ENCODE measurements at regions not wholly inside any gene's neighbourhood (a gene's known extent, or its start where the extent isn't known, plus 50 kb on each side); places are given as distances from the start of the nearest gene placed in this dataset.

GRCh38 chr11:69357458-69358397 lies 63.8 kb downstream of the MYEOV start:
- no peak overlapping the region for H3K4me3 ChIP-seq (ENCODE audit: low read depth, low read length)
- no peak for TF ChIP-seq CTCF (IDR thresholded peaks at IDR 0.05; ENCODE audit: low read depth, low read length)
- no peak for DNase-seq (ENCODE audit: low read depth, low spot score)
- in situ Hi-C loops (cut with HindIII; ENCODE audit: low sequenced_read_pairs), result no loop called here

DNA sequence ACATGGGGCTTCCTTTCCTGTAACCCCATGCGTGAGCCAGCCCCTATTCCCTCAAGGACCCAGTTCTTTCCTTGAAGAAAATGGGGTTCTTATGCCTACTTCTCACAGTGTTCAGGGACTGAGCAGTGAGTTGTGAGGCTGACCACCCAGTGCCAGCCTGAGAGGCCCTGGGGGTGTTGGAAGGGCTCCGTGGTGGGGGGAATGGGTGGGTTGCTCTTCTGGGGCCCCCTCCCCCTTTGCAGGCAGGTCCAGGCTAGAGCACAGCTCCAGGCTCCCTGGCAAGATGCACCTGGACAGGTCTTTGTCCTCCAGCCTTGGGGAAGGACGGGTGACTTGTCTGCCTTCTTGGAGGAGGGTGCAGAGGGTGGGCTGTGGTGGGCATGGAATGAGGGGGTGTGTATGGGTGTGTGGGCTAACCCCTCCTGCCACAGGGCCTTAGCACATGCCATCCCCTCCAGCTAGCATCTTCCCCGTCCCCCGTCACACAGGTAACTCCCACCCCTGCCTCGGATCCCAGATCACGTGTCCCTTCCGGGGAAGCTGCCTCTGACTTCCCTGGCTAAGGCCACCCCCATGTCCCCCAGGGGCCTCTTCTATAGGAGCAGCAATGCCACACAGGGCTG lies 64.6 kb downstream of the MYEOV start:
- H3K4me3 ChIP-seq (ENCODE audit: low read depth, low read length), result no peak overlapping the region
- no peak for DNase-seq (ENCODE audit: low read depth, low spot score)
- TF ChIP-seq CTCF (IDR thresholded peaks at IDR 0.05; ENCODE audit: low read depth, low read length), result no peak
- in situ Hi-C loops (cut with HindIII; ENCODE audit: low sequenced_read_pairs), result no loop called here

GRCh38 chr11:69359735-69360480 lies 66.0 kb downstream of the MYEOV start:
- in situ Hi-C loops (cut with HindIII; ENCODE audit: low sequenced_read_pairs), result loop anchor here (10.0 kb wide), 1 partner anchor 85 kb away; no protein-coding TSS in a partner anchor
- H3K4me3 ChIP-seq (ENCODE audit: low read depth, low read length), result no peak overlapping the region
- TF ChIP-seq CTCF (IDR thresholded peaks at IDR 0.05; ENCODE audit: low read depth, low read length), result no peak
- no peak for DNase-seq (ENCODE audit: low read depth, low spot score)

DNA sequence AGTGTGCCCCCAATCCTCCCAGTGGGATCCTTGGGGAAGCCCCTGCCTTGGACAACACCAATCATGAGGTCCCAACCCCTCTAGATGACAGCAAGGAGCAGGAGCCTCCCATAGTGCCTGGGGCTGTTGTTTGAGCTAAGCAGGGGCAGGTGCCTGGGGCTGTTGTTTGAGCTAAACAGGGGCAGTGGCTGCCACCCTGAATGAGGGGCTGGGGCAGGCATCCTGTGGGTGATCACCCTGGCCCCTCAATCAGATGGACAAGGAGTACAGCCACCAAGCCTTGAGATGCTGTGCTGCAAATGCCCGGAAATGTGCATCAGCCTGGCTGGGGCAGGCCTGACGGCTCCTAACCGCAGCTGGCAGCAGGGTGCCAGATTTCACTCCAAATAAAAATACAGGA lies 66.7 kb downstream of the MYEOV start:
- DNase-seq (ENCODE audit: low read depth, low spot score), result no peak
- no peak for TF ChIP-seq CTCF (IDR thresholded peaks at IDR 0.05; ENCODE audit: low read depth, low read length)
- no peak overlapping the region for H3K4me3 ChIP-seq (ENCODE audit: low read depth, low read length)
- in situ Hi-C loops (cut with HindIII; ENCODE audit: low sequenced_read_pairs), result loop anchor here (10.0 kb wide), 1 partner anchor 84 kb away; no protein-coding TSS in a partner anchor

DNA sequence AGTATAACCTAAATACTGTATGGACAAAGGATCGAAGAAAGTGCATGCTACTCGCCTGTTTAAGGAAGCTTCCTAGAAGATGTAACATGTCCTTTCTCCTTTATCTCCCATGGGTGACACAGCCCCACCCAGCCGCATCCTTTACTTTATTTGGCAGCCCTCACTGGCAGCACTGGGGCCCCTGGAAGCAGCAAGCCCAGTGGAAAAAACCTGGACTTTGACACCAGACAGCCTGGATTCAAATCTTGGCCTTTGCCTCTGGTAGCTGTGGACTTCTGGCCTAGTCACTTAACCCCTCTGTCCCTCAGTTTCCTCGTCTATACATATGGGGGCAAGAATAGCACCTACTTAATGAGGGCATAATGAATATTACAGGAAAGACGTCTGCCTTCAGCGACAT lies 67.1 kb downstream of the MYEOV start:
- no peak for TF ChIP-seq CTCF (IDR thresholded peaks at IDR 0.05; ENCODE audit: low read depth, low read length)

DNA sequence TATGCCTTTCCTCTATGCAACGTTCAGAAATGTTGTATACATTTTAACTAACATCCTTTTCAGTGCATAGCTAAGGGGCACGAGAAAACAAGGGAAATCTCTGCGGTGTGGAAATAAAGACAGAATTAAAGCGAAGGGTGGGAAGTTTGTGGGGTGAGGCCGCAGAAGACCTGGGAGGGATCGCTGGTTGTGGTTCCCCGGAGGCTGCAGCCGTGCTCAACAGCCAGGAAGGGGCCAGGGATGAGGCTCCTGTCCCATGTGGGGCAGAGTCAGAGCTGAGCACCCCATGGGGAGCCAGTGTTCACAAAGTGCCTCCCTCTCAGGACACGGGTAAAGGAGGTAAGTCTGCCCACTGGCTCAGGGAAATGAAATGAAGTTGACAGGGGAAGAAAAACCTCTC lies 67.5 kb downstream of the MYEOV start:
- in situ Hi-C loops (cut with HindIII; ENCODE audit: low sequenced_read_pairs), result loop anchor here (10.0 kb wide), 1 partner anchor 83 kb away; no protein-coding TSS in a partner anchor
- H3K4me3 ChIP-seq (ENCODE audit: low read depth, low read length), result no peak overlapping the region
- TF ChIP-seq CTCF (IDR thresholded peaks at IDR 0.05; ENCODE audit: low read depth, low read length), result no peak
- no peak for DNase-seq (ENCODE audit: low read depth, low spot score)

More for the DNA sequence above, 67.1 kb downstream of the MYEOV start:
- H3K4me3 ChIP-seq (ENCODE audit: low read depth, low read length), result no peak overlapping the region
- in situ Hi-C loops (cut with HindIII; ENCODE audit: low sequenced_read_pairs), result loop anchor here (10.0 kb wide), 1 partner anchor 84 kb away; no protein-coding TSS in a partner anchor
- DNase-seq (ENCODE audit: low read depth, low spot score), result no peak

Measured in astrocyte of the spinal cord (primary cell).